Body of pancreas (tissue), 4 donors: ENCODE measurements at regions not wholly inside any gene's neighbourhood (a gene's known extent, or its start where the extent isn't known, plus 50 kb on each side); places are given as distances from the start of the nearest gene placed in this dataset.

Experiments
- ATAC-seq: fragments of 150-250 bp; one replicate; pipeline ENCODE4 v1.9.1; 2016
- DNase-seq, 4 donors: peaks; one replicate each; pipeline ENCODE4 v3.0.0-alpha.2; 2019
- H3K27ac ChIP-seq, 4 donors: fragments of 200-600 bp; sonication (generic); 1 replicate in 3 of 4; 2 replicates in 1 of 4; pipeline versions ENCODE4 v1.5.1 to v1.6.1; 2016 to 2019; ENCODE audit warnings: mild to moderate bottlenecking in 1 of 4, mixed read lengths in 1 of 4, moderate library complexity in 1 of 4
- H3K27me3 ChIP-seq, 2 donors: fragments of 200-600 bp; sonication (generic); one replicate each; pipeline ENCODE4 v1.6.0; 2016; ENCODE audit warnings: mild to moderate bottlenecking in 1 of 2
- H3K36me3 ChIP-seq, 2 donors: fragments of 200-600 bp; sonication (generic); replicated peaks in 1 of 2; 2 replicates each; pipeline ENCODE4 v1.5.1; 2016; ENCODE audit warnings: low read depth in 2 of 2; ENCODE audit not compliant: insufficient read depth in 1 of 2
- H3K4me1 ChIP-seq: fragments of 200-600 bp; sonication (generic); one replicate; pipeline ENCODE4 v1.6.0; 2016
- H3K4me3 ChIP-seq, 2 donors: fragments of 200-600 bp; sonication (generic); 1 replicate in 1 of 2; 2 replicates in 1 of 2; pipeline ENCODE4 v1.5.1; 2016 to 2019
- H3K9me3 ChIP-seq, 3 donors: fragments of 200-600 bp; sonication (generic); 1 replicate in 2 of 3; 2 replicates in 1 of 3; pipeline ENCODE4 v1.5.1; 2016
- POLR2A ChIP-seq, 3 donors: fragments of 450-650 bp; IDR thresholded peaks; one replicate each; pipeline ENCODE4 v1.6.1; 2016; ENCODE audit warnings: antibody characterized with exemption in 3 of 3, mild to moderate bottlenecking in 2 of 3
- WGBS, 2 donors: methylation state at CpG; one replicate each; pipeline ENCODE4 v1.1.5; 2017; 5-methylcytosine and 5-hydroxymethylcytosine counted together
- intact Hi-C: fragments of 100-400 bp; cut with DNase I; formaldehyde crosslinking; loops from one replicate; pipeline ENCODE4 v1.15.1; 2023
- TF ChIP-seq, protein P1 (sequence below), 7 experiments: fragments of 450-650 bp in 4 of 7; fragments of 200-600 bp in 3 of 7; sonication (generic) in 3 of 7; IDR thresholded peaks; one replicate each; pipeline ENCODE4 v1.5.1; 2016 to 2019; ENCODE audit warnings: antibody characterized with exemption in 7 of 7

DNA sequence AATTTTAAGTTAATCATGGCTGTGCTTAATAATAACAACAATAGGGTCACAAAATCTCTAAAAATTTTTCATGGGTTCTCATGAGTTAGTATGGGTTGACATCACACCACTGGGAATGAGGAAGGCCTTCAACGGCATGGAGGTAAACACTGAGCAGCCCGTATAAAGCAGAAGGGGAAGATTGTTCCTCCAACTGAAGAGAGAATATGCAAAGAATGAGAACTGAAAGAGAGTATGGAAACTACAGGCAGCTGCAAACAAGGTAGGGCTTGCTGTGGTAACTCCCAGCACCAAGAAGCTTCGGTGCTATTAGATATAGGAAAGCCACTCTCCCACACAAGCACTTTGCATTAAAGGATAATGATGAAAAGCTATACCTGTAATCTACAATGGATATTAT, 1242.3 kb upstream of the CELF4 start:
- intact Hi-C loops: no loop called here
- ATAC-seq: no peak
- H3K4me3 ChIP-seq: no peak overlapping the region

DNA sequence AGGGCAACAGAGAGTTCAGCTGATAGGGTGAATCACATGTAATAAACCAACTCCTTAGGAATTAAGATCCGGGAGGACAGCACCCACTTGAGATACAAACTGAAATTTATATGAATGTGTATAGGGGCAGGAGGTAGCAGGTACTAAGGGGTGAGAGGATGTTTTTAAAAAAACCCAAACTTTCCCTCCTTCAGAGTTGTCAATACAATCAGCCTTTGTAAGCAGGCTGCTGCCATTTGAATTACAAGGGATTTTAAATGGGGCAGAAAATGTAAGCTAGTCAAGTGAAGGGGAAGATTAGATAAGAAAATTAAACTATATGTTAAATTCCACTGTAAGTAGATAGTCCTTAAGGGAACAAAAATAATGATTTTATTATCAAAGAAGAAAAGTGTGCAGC, 1239.7 kb upstream of the CELF4 start:
- Histone ChIP-seq H3K27me3 (no peaks in the 10 kb centered on the region), H3K36me3 (no peaks in the 10 kb centered on the region), H3K9me3 (no peaks in the 10 kb centered on the region), H3K27ac (no peak overlapping the region), H3K4me3 (no peak overlapping the region), H3K4me1 (no peaks in the 10 kb centered on the region)
- no peak for DNase-seq
- no peak for ATAC-seq
- intact Hi-C loops: no loop called here
- TF ChIP-seq, protein P1, sequence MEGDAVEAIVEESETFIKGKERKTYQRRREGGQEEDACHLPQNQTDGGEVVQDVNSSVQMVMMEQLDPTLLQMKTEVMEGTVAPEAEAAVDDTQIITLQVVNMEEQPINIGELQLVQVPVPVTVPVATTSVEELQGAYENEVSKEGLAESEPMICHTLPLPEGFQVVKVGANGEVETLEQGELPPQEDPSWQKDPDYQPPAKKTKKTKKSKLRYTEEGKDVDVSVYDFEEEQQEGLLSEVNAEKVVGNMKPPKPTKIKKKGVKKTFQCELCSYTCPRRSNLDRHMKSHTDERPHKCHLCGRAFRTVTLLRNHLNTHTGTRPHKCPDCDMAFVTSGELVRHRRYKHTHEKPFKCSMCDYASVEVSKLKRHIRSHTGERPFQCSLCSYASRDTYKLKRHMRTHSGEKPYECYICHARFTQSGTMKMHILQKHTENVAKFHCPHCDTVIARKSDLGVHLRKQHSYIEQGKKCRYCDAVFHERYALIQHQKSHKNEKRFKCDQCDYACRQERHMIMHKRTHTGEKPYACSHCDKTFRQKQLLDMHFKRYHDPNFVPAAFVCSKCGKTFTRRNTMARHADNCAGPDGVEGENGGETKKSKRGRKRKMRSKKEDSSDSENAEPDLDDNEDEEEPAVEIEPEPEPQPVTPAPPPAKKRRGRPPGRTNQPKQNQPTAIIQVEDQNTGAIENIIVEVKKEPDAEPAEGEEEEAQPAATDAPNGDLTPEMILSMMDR (IDR thresholded peaks at IDR 0.05): no peak
- TF ChIP-seq POLR2A (IDR thresholded peaks at IDR 0.05): no peak
- 33 to 44% methylated on average over 1 of the region's 1 CpG for WGBS, 2 donors

More for the DNA sequence above, 1242.3 kb upstream of the CELF4 start:
- no peaks in the 10 kb centered on the region for H3K27me3 ChIP-seq
- TF ChIP-seq POLR2A (IDR thresholded peaks at IDR 0.05): no peak
- TF ChIP-seq, protein P1 (IDR thresholded peaks at IDR 0.05): no peak
- H3K27ac ChIP-seq: no peak overlapping the region
- DNase-seq: no peak
- no peaks in the 10 kb centered on the region for H3K4me1 ChIP-seq
- WGBS, 2 donors: 54 to 70% methylated on average over 3 of the region's 3 CpGs
- no peaks in the 10 kb centered on the region for H3K36me3 ChIP-seq
- no peaks in the 10 kb centered on the region for H3K9me3 ChIP-seq

DNA sequence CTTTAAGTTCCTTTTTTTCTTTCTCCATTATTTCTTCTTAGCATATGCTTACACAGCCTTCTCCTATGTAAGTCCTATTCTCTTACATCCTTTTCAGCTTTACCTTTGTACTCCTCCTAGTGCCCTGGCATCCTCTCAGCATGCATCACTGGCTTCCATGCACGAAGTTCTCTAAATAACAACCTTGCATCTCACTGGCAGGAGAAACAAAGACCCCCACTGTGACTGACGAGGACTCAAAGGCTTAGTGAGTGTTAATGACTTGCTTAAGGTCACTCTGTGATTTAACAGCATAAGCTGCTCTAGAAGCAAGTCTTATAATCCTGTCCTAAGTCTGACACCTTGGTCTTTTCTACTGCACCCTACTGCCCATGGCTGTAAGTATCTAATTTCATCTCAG, 1236.0 kb upstream of the CELF4 start:
- Histone ChIP-seq H3K27me3 (no peaks in the 10 kb centered on the region), H3K9me3 (no peaks in the 10 kb centered on the region), H3K27ac (no peak overlapping the region), H3K4me1 (no peaks in the 10 kb centered on the region), H3K36me3 (no peaks in the 10 kb centered on the region), H3K4me3 (no peak overlapping the region)
- no peak for ATAC-seq
- TF ChIP-seq, protein P1 (IDR thresholded peaks at IDR 0.05): no peak
- TF ChIP-seq POLR2A (IDR thresholded peaks at IDR 0.05): no peak
- no peak for DNase-seq
- WGBS, 2 donors: 17 to 28% methylated on average over 2 of the region's 2 CpGs
- intact Hi-C loops: no loop called here

DNA sequence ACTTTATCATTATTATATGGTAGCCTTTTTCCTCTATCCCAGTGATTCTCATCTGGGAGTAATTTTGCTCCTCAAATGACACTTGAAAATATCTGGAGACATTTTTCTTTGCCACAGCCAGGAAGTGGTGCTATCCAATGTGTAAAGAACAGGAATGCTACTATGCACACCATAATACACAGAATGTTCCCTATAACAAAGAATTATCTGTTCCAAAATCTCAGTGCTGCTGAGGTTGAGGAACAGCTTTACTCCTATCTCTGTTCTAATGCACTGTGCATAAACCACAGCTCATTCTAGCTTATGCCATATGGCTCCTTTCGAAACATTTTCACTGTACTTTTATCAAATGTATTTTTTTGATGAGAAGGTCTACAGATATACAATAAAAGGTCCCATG, 1231.2 kb upstream of the CELF4 start:
- no peak for ATAC-seq
- Histone ChIP-seq H3K27me3 (no peaks in the 10 kb centered on the region), H3K4me1 (no peaks in the 10 kb centered on the region), H3K36me3 (no peaks in the 10 kb centered on the region), H3K27ac (no peak overlapping the region), H3K4me3 (no peak overlapping the region), H3K9me3 (no peaks in the 10 kb centered on the region)
- no peak for TF ChIP-seq POLR2A (IDR thresholded peaks at IDR 0.05)
- TF ChIP-seq, protein P1 (IDR thresholded peaks at IDR 0.05): no peak
- intact Hi-C loops: no loop called here
- WGBS, 2 donors: 44 to 89% methylated on average over 1 of the region's 1 CpG
- DNase-seq: no peak

DNA sequence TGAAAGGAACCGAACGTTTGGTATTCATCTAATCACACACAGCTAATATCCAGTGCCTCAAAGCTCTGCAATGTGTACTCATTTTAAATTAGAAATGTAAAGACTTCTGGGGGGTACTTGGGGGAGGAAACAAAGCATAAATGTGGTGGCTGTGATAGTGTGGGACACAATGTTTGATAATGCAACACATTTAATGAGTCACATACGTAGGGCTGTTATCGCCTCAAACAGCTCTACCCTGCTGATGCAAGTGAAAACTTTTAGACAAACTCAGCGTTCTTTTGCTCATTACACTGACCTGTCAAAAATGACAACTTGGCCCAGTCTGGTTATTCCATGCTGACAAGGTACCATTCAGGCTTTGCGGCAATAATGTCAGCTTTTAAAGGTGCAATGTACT, 1227.1 kb upstream of the CELF4 start:
- H3K36me3 ChIP-seq: no peaks in the 10 kb centered on the region
- WGBS, 2 donors: 66 to 71% methylated on average over 6 of the region's 6 CpGs
- H3K27ac ChIP-seq: no peak overlapping the region
- no peak for TF ChIP-seq POLR2A (IDR thresholded peaks at IDR 0.05)
- TF ChIP-seq, protein P1 (IDR thresholded peaks at IDR 0.05): no peak
- H3K9me3 ChIP-seq: no peaks in the 10 kb centered on the region
- no peaks in the 10 kb centered on the region for H3K27me3 ChIP-seq
- intact Hi-C loops: no loop called here
- no peak overlapping the region for H3K4me3 ChIP-seq
- DNase-seq (no peak), ATAC-seq (no peak)
- H3K4me1 ChIP-seq: no peaks in the 10 kb centered on the region
